Activated CD4-positive, alpha-beta T cell treated with anti-CD3 and anti-CD28 coated beads, Interleukin-2, amount 50 U/mL, for 24 hours (primary cell): ENCODE measurements at regions not wholly inside any gene's neighbourhood (a gene's known extent, or its start where the extent isn't known, plus 50 kb on each side); places are given as distances from the start of the nearest gene placed in this dataset.
"Not testable (repeated sequence)": the region's sequence is repeated elsewhere in the genome, so short reads cannot be mapped to it uniquely, and the experiment has no call there.

Experiments used
- DNase-seq, 2 donors: peaks; one replicate each; pipeline ENCODE4 v3.0.0-alpha.2; 2020; ENCODE audit warnings: low read depth in 1 of 2, low spot score in 1 of 2

DNA sequence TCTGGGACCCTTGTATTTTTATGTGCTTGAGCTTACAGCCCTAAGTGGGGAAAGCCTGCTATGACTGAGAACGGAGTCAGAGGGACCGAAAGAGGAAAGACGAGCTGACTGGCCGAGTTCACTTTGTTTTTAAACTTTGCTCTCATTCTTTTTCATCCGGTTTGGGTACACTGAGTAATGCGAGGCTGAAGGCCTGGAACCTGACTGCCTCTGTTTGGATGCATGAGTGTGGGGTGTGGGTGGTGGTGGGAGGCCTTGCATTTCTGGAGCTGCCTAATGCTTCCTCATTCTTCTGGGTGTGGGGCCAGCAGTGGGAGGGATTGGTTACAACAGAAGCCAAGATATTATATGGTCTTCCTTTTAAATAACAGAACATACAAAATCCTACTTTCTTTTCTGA, 155.5 kb downstream of the BUB3 start:
- no peak for DNase-seq

DNA sequence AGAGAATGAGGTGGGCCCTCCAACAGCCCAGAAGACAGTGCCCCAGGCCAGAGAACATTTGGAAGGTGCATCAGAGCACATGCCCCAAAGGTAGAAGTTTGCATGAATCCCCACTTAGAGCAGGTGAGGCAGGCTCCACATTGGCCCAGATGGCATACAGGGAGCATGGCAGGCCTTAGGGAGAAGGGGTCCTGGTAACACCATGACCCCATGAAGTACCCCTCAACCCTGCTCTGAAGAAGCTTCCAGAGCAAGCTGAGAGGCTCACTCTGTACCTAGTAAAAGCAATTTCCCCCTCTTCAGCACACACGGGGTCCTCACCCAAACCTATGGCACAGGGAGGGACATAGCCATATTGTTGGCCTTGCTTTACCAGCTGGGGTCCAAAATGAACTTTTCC, 162.6 kb downstream of the BUB3 start:
- no peak for DNase-seq

DNA sequence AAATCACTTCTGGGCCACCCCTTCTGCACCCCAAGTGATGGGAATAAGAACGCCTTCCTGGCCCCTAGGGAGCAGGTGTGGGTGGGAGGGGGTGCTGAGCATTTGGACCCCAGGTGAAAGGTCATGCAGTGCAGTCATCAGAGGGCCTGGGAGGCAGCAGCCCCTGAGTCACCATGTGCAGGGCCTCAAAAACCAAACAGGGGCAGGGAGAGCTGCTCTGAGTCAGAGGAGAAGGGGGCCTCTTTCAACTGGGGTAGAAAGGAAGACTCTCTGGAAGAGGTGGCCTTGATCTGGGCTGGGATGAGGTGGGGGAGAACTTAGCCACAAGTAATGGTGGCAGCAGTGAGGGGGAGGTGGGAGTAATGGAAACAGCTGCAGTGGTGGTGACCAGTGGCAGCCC, 164.3 kb downstream of the BUB3 start:
- DNase-seq, result no peak

DNA sequence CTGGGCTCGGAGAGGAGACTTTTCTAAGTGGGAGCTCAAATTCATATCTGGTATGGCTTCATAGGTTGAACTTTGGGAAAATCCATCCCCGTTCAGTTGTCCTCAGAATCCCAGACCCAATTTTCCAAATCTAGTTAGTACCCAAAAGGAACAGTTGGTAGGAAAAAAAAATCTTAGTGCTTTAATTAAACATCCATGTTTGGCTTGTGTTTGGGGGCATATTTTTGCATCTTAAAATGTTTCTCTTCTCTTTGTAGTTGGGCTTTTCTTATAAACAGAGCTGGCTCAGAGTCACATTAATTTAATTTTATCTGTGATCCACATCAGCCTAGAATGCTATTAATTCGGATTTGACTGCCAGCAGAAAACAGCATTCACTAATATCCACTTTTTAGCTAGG, 165.9 kb downstream of the BUB3 start:
- DNase-seq, result no peak

DNA sequence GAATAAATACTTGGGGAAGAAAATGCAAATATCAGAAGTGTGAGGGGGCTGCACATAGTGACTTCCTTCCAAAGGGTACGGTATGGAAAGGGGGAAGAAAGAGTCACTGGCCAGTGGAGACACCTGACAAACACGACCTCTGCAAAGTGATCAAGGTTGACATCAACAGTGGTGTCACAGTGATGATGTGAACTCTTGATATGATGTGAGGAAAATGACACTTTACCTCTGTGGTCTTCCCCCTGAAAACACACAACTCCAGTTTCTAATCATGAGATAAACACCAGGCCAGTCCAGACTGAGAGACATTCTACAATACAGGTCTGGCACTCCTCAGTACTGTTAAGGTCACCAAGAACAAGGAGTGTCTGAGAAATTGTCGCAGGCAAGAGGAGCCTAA, 169.7 kb downstream of the BUB3 start:
- no peak for DNase-seq

DNA sequence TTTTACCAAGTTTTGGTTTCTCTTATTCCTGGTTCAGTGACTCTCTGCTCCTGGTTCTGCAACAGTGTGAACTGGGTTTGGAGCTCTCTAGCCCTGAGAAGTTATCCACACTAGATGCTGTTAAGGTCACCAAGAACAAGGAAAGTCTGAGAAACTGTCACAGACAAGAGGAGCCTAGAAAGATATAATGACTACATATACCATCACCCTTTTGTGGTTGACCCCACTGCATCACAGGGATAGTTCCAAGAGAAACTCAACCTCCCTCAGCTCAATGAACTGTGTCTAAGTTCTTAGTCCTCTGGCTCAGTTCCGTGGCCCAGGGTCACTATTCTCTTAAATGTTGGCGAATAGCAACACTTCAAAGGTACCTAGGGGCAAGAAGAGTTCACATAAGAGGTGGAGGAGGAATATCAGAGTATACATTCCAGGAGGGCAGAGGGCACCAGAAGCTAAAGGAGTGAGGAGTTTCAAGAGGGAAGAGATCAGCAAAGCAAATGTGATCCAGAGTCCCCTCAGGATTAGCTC, 171.5 kb downstream of the BUB3 start:
- no peak for DNase-seq

DNA sequence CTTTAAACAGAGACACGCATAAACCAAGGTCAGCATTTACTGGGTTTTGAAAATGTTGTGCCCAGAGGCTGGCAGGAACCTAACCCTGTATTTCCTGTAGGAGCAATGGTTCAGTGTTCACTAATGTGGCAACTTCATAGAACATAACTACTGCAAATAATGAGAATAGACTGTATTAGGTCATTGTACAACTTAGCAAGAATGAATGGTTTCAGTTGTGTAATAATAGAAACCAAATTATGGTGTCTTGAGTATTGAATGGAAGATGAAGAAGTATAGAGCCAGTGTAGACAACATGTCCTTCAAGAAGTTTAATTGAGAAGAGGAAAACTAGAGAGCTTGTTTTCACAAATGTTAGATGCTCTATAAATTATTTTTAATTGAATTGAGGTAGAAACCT, 172.5 kb downstream of the BUB3 start:
- no peak for DNase-seq

DNA sequence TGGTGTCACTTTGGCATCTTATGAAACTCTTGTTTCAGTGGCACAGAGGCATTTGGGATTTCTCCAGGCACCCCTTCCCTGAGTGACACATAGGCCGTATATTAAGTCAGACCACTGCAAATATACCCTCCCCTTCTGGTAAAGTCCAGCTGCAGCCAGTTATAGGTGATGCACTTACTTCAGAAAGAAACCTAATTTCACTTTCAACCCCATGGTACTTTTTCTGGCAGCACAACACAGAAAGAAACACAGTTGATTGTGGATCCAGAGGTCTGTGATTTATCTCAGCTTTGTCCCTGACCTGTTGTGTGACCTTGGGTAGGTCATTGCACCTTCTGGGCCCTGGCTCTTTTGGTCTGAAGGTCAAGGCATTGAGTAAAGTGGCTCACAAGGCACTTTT, 173.2 kb downstream of the BUB3 start:
- DNase-seq, result no peak

DNA sequence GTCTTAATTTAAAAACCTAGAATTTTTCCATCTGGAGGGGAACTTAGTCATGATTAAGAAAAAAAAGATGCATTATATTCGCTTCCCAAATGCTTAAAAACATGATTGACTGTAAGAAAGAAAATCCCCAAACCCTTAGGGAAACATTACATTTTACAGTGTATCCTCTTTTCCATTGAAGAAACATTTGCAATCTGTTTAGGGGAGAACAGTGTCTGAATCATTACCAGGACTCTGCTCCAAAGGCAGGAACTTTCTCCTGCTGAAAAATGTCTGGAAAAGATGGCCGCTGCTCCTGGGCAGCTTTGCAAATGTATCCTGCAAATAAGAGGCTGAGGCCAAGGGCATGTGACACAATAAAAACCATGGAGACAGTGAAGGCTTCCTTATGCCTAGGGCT, 173.7 kb downstream of the BUB3 start:
- DNase-seq, result no peak

DNA sequence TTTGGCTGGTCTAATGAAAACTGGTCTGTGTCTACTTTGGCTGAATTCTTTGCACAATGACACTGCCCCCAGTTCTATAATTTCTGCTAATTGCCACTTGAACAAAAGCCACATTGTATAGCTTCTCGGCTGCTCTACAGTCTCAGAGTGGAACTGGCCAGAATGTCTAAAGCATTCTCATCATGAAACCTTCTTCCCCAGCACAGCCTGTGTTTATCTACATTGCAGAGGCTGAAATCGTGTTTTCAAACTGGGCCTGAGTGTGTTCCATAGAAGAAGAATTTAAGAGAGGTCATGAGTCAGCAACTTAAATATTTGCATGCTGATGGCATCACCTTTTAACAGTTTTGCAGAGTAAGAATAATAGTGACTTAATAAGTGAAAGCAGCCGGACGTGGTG, 177.2 kb downstream of the BUB3 start:
- no peak for DNase-seq

DNA sequence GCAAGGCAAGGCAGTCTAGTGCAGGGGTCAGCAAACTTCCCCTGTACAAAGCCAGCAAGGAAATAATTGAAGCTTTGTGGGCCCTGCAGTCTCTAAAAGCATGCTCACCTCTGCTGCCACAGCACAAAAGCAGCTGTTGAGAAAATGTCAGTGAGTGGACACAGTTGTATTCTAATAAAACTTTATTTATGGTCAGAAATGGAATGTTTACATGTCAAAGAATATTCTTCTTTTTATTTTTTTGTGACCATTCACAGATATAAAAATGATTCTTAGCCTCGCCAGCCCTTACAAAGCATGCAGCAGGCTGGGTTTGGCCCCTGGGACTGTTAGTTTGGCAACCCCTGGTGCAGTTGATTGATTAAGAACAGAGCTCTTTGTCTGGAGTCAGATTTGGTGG, 192.4 kb downstream of the BUB3 start:
- no peak for DNase-seq

DNA sequence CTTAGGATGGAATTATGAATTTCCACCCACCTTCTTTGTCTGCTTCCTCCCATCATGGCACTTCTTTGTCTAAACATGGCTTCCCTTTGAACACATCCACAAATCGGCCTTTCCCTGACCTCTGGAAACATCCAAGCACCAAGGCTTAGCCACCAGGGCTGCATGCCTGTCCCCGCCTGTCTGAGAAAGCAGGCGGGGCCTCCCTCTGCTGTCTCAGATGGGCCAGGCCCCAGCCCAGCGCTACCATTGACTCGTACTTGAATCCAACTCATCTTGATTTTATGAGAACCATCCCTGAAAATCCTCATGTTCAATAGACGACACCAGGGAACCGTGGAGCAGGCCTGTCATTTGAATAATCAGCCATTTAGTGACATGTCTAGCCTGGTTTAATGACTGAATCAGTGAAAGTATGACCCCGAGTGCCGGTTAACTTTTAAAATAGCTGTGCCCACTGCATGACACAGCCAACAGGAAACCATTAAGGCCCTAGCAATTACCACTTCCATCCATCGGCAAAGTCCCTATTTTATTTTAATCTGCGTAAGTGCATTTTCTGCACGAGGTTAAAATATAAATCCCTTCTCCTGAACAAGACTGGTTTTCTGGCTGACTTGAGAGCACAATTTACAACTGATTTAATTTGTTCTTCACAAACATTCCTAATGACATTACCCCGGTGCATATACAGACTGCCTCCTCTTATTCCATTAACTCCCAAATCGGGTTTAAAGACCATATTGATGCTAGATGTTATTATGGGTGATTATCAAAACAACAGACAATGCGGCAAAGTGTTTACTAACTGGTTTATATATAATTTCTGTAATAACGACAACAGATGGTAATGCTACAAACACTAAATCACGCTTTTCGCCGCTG, 194.7 kb downstream of the BUB3 start:
- DNase-seq, result no peak

DNA sequence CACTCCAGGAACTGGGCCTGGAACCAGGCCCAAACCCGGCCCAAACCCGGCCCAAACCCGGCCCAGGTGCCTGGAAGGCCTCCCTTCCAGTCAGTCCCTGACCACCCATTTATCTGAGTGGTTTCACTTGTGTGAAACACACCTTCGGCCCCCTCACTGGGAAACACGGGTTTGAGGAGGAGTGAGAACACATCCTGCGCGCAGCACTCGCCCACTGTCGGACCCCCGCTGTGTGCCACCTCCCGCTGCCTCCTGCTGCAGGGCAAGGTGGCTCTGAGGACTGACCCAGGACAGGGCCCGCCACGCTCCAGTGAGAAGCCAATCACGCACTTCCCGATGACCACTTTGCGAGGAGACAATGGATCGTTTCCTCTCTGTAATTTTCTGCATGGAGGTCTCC, 197.5 kb downstream of the BUB3 start:
- no peak for DNase-seq

DNA sequence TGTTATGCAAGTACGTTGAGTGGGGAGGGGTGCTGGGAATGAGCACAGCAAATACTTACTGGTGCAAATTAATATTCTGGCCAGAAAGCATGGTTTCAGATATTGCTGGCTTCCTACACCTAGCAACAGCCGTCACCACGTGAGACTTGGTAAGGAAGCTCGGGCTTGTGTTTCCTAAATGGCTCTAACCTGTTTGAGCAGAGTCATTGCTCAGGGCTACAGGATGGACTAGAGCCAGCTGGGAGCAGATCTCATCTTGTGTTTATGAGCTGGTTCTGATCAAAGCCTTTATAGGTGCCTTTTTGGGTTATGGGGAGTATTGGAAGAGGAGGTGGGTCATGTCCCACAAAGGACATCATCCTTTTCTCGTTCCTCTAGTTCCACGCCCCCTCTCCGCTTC, 200.3 kb downstream of the BUB3 start:
- no peak for DNase-seq

DNA sequence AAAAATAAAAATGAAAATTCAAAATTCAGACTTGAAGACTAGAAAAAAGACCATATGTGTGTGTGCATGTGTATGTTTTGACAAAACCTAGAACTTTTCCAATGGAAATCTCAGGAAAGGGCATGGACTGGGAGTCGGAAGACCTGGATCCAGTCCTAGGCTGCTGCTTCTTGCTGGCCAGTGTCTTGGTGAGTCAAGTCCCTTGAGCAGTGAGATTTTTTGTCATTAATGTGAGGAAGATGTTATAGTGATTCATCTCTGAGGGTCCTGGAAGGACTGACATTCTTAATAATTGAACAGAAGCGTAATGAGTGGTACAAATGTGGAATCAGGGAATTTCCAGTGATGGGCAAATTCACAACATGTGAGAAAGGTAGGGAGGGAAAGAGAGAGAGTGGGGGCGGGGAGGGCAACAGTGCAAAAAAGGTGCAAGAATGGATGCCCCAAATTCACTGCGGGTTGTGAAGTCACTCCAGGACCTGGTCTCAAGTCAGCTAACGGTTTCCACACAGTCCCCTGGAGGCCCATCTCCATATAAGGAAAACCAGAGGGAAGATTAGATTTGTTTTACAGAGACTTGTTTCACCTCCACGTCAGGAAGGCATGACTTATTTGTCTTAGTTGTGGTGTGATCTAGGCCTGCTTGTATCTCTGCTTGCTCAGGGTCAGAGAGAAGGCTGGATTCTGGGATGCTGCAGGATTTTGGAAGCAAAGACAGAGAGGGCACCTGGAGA, 201.7 kb downstream of the BUB3 start:
- DNase-seq, result no peak

DNA sequence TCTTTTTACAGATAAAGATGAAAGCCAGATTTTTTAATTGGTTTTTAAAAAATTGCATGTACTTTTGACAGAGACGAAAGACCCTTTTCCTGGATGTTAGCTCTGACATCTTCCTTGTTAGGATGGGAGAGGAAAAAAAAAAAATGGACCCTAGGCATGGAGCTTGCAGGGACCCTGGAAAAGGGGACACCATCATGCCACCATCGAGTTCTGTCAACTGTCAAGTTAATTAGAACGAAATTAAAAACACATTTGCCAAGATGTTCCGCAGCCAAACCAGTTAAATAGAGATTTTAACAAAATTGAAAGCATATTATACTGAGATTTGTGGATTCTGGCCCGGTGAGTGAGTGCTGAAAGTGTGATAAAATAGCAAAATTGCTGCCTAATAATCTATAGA, 202.6 kb downstream of the BUB3 start:
- DNase-seq, result no peak

DNA sequence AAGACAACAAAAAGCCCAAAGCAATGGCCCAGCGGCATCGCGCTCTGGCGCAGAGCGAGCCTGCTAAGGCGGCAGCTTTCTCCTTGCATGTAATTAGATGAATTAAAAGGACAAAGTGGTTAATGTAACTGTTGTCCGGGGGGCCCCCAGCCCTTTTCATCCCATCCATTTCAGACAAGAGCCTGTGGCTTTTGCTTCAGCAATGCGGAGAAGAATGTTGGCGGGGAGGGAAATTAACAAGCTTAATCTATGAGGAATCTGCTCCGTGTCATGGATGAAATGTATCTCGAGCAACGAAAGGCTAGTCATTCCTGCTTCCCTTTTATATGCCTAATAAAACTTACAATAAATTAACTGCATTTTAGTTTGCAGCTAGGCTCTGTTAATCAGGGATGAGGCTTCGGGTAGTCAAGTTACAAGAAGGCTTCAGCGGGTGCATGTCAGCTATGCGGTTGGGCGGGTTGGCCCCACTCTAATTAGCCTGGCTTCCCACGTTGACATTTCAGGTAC, 203.3 kb downstream of the BUB3 start:
- DNase-seq, result no peak

DNA sequence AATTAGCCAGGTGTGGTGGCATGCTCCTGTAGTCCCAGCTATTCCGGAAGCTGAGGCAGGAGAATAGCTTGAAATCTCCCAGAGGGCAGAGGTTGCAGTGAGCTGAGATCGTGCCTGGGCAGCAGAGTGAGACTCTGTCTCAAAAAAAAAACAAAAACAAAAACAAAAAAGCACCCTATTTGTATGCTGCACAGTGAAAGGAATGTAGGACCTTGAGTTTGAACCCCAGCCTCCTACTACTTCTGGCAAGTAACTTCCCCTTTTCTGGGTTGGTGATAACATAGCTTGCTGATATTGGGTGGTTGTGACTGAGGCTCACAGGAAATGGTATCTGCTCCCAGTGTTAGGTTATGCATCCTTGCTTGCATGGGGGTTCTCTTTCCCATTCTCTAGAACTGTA, 205.3 kb downstream of the BUB3 start:
- no peak for DNase-seq

DNA sequence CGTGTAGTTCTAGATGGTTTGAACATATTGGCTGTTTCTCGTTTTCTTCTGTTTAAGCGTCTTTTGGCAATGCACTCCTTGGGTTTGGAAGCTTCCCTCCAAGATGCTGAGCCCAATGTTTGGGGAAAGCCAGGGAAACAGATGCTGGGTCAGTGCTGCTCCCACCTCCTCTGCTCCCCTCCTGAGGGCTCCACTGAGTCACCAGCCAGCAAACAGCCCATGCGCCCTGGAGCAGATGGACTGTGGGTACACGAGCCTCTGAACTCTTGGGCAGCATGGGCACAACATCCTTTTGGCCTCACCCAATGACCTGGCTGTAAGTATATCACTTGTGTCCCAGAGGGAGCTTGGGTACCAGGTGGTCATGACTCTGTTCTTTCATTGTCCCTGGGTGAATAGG, 207.6 kb downstream of the BUB3 start:
- DNase-seq, result no peak

DNA sequence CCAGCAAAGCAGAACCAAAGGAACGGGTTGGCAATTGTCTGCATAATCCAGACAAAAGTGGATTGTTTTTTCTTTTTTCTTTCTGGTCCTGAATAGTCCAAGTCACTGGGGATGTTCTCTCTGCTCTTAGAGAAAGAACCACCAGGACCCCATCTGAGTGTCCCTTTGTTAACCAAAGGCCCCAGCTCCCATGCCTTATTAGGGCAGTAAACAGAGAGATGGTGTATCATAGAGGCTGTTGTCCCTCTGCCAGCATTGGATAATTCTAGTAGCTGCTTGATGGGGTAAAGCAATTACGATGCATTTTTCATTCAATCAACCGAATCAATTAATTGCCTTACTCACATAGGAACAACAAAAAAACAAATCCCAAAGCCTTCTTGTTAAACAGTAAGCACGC, 213.0 kb downstream of the BUB3 start:
- DNase-seq, result no peak

DNA sequence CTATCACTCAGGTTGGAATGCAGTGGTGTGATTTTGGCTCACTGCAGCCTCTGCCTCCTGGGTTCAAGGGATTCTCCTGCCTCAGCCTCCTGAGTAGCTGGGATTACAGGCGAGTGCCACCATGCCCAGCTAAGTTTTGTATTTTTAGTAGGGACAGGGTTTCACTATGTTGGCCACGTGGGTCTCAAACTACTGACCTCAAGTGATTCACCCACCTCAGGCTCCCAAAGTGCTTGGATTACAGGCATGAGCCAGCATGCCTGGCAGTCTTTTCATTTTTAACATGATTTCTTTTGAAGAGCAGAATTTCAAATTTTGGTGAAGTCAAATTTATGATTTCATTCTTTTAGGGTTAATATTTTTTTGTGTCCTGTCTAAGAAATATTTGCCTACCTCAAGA, 217.4 kb downstream of the BUB3 start:
- not testable (repeated sequence) for DNase-seq

DNA sequence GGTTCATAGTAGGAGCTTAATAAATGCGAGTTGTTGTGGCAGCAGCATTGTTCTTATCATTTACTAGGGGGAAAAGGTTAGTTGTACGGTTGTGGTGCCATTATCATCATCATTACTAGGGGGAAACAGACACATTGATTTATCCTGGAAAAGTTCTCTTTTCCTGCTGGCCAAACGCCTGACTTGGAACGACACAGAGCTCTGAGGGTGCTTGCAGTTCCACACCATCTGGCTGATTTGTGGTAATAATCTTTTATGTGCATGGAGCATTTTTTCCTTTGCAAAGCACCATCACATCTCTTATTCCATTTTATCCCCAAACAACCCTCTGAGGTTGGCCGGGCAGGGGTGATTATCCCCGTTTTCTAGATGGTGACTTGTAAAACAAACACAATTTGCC, 219.4 kb downstream of the BUB3 start:
- DNase-seq, result no peak
